ENCODE measurements at regions not wholly inside any gene's neighbourhood (a gene's known extent, or its start where the extent isn't known, plus 50 kb on each side); places are given as distances from the start of the nearest gene placed in this dataset.
"Not testable (repeated sequence)": the region's sequence is repeated elsewhere in the genome, so short reads cannot be mapped to it uniquely, and the experiment has no call there.

DNA sequence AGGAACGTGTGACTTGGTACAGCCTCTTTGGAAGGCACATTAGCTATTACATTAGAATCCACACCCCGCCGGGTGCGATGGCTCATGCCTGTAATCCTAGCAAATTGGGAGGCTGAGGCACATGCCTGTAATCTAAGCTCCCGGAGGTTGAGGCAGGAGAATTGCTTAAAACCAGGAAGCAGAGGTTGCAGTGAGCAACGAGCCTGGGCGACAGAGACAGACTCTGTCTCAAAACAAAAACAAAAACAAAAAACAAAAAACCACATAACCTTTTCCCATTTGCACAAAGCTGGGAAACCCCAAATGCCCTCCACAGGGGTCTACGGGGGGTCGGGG is 82.7 kb upstream of the METTL9 start:
- DNase-seq (ENCODE audit: low spot score): not testable (repeated sequence)

DNA sequence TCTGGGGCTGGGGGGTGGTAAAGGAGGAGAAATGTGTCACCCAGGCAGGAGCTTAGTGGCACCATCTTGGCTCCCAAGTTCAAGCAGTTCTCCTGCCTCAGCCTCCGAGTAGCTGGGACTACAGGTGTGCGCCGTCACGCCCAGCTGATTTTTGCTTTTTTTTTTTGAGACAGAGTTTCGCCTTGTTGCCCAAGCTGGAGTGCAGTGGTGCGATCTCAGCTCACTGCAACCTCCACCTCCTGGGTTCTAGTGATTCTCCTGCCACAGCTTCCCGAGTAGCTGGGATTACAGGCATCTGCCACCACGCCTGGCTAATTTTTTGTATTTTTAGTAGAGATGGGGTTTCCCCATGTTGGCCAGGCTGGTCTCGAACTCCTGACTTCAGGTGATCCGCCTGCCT is 82.1 kb upstream of the METTL9 start:
- not testable (repeated sequence) for DNase-seq (ENCODE audit: low spot score)

DNA sequence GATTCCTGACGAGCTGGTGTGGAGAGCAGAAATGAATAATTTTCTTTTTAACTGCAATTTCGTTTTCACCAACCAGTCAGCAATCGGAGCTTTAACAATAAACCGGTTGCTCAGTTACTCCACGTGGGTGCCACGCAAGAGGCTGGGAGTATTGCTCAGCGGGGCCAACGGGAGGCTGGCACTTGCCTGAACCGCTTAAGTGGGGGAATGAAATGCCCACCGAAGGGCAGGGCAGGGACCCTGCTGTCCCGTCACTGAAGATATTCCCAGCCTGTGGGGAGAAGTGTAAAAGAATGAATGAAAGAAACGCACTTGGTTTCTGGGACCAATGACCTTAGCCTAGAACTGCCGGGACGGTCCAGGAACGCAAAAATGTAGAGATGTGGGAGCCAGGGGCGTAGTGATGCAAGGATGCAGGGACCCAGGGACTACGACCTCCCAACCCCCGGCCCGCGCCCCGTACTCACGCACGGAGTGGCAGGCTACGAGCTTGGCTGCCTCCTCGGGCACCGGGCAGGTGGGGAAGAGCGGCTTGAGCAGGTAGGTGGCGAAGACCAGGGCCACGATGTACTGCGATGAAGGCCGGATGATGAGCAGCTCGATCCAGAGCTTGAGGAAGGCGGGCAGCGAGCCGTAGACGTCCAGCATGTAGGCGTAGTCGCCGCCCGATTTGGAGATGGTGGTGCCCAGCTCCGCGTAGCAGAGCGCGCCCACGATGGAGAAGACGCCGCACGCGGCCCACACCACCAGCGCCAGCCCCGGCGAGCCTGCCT is 79.8 kb upstream of the METTL9 start:
- DNase-seq (ENCODE audit: low spot score): not testable (repeated sequence)

DNA sequence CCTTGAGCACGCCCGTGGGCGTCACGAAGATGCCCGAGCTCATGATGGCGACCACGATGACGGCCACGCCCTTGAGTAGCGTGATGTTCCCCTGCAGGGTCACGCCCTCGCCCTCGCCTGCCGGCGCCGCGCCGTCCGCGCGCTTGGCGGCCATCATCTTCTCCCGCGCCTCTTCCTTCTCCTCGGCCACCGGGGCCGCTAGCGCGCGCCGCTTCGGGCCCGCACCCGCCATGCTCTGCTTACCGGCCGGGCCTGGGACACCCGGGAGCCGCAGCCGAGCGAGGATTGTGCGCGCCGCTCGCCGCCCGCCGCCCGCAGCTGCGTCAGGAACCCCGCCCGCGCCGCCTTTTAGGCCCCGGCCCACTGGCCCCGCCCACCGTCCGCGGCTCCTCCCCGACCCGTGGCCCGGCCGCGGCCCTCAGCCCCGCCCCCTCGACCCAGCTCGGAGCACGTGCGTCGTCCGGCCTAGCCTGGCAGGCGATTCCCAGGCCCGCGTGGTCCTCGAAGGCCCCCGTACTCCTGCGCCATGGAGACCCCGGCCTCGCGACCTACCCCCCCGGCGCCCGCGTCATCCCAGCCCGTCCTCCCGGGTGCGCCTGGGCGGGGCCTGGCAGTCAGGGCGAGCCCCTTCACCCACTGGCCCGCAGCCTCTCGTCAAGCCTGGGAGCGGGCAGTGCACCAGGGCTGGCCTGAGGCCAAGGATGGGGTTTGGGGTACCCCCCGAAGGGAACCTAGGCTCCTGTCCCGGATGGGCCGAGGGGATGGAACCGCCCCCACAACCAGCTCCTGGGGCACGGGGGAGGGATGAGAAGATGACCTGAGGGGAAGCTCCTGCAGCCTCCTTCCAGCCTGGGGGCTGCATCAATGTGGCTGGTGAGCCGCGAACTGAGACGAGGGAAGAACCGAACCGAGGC is 79.0 kb upstream of the METTL9 start:
- DNase-seq (ENCODE audit: low spot score): peak; percentile 92

DNA sequence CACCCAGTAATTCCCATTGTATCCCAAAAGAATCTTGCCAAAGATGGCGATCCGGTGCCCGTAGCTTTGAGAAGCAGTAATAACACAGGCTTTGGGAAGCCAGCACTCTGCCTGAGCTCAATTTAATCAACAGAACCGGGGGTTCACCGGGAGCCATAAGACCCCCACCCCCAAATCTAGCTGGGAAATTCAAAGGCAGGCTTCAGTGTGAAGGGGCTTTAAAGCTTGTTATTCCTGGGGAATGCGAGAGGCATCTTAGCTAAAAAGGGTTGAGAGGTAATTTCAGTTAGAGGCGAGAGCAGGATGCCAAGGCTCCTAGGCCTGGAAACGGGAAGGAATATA is 78.4 kb upstream of the METTL9 start:
- DNase-seq (ENCODE audit: low spot score): not testable (repeated sequence)

DNA sequence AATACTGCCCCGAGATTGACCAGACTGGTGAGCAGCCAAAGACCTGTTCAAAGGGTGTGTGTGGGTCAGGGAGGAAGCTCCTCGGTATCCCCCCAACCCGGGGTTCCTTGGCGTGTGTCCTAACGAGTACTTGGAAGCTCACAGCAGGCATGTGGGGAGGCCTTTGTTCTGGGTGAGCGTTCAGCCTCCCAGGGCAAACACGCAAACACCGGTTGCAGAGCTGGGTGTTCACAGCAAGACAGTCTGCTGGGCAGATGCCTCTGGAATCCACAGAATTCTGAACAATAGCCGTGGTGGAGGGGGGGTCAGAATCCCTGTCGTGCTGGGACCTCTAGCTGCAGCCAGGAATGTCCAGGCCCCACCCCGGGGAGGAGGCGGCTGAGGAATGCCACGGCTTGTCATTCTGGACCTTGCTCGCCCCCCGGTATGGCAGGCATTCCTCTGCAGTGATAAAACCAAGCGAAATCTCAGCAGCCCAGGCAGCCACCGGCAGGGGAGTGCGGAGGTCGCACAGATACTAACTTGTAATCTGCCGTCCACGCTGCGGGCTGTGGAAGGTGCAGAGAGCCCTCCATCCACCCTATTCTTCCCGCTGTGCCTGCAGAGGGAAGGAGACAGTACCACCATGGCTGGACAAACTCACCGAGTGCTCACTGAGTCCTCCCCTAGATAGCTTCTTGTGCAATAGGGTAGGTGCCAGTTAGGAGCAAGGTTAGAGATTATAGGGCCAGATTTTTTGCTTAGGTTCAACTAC is 77.8 kb upstream of the METTL9 start:
- not testable (repeated sequence) for DNase-seq (ENCODE audit: low spot score)

DNA sequence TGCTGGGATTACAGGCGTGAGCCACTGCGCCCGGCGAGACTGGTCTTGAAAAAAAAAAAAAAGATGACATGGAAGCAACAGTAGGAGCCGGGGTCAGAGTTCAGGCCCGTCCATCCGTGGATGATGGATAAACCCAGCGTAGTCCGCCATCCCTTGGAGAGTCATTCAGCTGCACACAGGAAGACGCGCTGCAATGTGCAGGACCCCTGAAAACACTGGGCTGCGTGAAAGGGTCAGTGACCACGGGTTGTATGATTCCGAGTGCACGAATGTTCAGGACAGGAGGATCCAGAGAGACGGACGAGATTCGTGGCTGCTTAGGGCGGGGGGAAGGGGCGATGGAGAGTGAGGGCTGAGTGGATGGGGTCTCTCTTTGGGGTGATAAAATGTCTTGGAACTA is 76.5 kb upstream of the METTL9 start:
- DNase-seq (ENCODE audit: low spot score): not testable (repeated sequence)

DNA sequence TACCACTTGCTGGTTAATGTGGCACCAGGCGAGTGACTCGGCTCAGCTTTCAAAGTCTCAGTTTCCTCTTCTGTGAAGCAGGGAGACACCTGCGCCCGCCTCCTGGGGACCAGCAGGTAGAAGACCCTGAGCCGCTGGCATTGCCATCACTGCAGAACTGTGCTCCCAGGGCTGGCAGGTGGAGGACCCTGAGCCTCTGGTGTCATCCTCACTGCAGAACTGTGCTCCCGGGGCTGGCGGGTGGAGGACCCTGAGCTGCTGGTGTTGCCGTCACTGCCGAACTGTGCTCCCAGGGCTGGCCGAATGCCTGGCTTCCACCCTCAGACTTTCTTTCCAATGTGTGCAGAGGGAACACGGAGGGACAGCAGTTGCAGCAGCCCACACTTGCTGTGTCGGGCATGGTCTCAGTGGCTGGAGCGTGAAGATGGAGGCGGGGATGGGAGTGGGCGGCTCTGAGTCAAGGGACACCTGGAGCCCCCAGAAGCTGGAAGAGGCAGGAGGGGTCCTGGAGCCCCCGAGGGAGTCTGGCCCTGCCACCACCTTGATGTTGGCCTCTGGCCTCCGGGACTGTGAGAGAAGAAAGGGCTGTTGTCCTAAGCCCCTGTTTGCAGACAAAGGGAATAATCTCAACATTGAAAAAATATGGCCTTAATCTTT is 75.8 kb upstream of the METTL9 start:
- no peak for DNase-seq (ENCODE audit: low spot score)

DNA sequence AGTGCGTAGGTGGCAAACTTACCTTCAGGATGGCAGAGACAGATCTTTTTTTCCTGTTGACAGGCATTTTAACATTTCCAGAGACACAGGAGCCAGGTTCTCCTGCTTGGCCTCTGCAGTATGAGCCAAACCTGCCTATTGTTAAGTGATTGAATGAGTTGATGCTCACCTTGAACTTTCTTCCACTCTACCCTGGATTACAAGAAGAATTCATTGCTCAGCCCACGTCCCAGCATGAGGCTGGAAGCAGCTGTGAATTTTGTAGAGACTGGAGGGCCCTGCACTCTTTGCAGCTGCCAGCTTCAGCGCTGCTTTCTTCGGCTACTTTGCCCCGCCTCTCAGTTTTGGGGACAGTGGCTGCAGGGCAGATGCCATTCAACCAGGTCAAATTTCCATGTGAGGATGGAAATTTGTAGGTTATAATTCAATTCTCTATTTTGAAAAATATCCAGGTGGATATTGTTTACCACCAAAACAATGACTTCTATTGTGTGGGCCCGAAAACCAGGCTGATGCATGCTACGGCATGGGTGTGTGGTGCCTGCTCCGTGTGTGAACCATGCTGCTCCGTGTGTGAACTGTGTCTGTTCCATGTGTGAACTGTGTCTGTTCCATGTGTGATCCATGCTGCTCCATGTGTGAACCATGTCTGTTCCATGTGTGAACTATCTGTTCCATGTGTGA is 75.2 kb upstream of the METTL9 start:
- DNase-seq (ENCODE audit: low spot score): no peak

DNA sequence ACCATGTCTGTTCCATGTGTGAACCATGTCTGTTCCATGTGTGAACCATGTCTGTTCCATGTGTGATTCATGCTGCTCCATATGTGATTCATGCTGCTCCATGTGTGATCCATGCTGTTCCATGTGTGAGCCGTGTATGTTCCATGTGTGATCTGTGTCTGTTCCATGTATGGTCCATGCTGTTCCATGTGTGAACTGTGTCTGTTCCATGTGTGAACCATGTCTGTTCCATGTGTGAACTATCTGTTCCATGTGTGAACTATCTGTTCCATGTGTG is 74.7 kb upstream of the METTL9 start:
- not testable (repeated sequence) for DNase-seq (ENCODE audit: low spot score)

DNA sequence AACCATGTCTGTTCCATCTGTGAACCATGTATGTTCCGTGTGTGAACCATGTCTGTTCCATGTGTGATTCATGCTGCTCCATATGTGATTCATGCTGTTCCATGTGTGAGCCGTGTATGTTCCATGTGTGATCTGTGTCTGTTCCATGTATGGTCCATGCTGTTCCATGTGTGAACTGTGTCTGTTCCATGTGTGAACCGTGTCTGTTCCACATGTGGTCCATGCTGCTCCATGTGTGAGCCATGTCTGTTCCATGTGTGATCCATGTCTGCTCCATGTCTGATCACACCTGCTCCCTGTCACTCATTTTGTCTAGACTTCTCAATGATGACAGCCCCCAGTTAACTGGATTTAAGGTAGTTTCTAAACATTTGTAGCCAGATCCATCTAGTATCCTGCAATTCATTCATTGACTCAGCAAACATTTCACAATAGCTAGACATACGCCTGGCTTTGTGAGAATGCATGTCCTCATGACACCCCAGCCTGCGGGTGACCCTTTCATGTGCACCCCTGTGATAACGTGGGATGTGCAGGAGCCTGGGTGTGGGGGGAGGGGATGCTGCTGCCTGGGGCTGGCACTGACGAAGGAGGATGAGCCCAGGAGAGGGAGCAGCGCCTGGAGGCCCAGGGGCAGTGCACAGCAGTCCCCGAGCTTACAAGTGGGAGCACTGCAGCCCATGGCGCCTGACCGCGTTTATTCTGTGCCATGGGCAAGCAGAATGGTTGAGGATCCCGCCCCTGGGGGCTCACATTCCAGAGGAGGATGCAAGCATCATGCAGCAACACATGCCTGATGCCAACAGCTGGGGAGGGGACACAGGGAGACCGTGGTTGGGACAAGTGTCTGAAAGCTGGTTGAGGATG is 74.1 kb upstream of the METTL9 start:
- DNase-seq (ENCODE audit: low spot score): not testable (repeated sequence)

DNA sequence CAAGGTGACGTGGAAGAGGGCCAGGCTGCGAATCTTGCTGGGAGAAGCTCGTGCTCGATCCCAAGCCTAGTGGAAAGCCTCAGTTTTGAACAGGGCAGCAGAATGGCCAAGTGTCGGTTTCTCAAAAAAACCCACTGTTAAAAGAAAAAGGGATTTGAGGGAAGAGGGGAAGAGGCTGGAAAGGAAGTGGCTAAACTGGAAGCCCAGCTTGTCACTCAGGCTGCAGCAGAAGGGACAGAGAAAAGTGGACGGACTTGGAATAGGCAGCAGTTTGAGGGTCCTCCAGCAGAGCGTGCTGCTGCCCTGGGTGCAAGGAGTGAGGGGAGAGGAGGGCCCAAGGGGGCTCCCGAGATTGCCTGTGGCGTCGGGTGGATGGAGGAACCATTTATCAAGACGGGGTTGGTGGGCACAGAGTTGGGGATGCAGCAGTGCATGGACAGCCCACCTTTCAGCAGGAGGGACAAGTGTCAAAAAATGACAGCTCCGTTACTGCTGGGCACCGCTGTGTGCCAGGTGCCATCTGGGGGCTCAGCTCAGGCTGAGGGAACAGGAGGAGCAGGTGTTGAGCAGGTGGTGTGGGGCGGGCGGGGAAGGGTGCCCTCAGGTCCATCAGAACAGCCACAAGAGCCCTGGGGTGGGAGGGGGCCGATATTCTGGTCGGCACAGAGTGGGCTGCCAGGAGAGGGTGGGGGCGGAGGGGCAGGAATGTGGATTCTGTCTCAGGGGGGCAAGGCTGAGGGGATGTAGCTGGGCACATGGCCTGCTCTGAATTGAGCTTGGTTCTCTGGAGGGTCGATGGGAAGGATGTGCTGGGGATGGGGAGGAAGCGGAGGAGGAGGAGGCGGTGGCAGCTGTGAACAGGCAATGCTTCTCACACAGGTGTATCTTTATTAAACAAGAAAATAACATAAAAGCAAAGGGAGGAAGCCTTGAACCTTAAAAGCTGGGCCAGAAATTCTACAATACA is 73.1 kb upstream of the METTL9 start:
- not testable (repeated sequence) for DNase-seq (ENCODE audit: low spot score)

DNA sequence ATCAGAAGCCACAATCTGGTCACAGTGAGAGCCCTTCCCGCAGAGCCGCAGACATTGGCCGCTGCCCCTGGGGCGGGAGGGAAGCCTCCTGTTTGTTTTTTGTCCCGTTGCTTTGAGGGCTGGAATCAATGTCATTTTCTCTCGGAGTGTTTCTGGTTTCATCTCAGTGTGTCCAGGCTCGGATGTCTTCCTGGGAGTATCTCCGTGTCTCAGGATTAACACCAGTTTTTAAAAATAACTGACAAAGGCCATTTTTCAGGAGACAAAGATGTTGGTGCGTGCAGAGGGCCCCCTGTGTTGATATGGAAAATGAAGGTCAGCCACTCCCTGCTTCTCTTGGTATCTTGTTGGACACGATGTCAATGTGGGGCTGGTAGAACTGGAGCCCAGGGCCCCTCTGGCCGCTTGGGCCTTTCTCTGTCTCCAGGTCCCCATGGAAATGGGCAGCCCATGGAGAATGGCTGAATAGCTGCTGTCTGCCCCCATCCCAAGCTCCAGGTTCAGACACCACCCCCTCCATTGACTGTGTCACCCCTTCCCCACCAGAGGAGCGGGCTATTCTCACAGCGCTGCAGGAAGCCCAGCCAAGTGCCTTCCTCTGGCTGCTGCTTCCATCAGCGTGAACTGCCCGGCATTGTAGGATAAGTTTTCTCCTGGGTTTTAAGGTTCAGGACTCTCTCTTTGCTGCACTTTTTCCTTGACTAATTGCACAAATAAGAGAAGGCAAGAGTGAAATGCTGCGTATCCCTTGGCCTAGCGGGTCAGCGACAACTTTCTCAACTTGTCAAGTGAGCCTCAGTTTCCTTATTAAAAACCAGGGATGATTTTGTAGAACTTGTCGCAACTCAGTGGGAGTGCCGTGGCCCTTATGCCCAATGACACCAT is 72.2 kb upstream of the METTL9 start:
- DNase-seq (ENCODE audit: low spot score): no peak

DNA sequence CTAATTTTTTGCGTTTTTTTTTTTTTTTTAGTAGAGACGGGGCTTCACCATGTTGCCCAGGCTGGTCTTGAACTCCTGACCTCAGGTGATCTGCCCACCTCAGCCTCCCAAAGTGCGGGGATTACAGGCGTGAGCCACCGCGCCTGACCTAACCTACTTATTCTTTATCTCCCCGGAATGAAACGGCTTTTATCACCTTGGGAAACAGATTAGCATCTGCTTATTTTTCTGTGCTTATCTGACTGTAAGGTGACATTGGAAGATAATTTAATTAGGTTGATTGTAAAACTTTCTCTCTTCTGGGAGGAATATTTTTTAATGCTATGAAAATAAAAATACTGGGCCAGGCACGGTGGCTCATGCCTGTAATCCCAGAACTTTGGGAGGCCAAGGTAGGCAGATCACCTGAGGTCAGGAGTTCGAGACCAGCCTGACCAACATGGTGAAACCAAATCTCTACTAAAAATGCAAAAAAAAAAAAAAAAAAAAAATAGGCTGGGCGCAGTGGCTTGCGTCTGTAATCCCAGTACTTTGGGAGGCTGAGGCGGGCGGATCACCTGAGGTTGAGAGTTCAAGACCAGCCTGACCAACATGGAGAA is 70.2 kb upstream of the METTL9 start:
- not testable (repeated sequence) for DNase-seq (ENCODE audit: low spot score)

DNA sequence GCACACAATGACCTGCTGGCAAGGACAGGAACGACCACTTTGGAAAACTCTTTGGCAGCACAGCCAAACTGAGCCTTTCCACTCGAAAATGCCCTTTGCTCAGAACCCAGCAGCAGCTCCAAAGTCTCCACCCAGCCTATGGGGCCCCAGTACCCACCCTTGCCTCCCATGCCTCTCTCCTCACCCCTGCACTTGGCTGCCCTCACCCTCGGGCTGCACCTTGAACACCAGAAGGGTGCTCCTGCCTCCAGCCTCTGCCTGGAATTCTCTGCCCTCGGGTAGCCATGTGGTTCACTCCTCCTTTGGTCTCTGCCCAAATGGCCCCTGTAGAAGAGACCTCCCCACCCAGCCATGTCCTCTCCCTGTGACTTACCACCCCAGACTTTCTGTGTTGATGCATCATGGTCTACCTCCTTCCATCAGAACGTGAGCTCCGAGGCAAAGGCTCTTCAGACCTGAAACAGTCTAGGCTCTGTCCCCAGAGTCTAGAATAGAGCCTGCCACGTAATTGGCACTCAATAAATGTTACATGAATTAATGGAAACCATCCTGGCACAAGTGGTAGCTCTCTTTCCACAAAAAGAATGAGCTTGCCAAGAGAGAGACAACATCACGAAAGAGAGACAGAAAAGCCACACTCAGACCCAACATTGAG is 68.5 kb upstream of the METTL9 start:
- DNase-seq (ENCODE audit: low spot score): not testable (repeated sequence)

DNA sequence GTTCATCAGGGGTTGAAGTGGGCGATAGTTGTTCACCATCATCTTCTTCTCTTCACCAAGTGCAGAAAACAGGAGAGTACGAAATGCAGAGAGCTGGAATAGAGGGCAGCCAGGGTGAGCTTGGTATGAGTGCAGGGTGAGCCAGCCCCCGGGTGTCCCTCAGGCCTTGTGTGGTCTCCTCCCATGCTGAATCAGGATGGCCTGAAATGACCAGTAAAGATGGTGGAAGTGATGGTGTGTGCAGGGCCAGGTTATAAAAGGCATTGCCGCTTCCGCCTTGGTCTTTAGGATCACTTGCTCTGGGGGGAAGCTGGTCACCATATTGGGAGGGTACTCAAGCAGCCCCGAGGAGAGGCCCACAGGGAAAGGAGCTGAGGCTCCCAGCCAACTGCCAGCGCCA is 66.4 kb upstream of the METTL9 start:
- not testable (repeated sequence) for DNase-seq (ENCODE audit: low spot score)

DNA sequence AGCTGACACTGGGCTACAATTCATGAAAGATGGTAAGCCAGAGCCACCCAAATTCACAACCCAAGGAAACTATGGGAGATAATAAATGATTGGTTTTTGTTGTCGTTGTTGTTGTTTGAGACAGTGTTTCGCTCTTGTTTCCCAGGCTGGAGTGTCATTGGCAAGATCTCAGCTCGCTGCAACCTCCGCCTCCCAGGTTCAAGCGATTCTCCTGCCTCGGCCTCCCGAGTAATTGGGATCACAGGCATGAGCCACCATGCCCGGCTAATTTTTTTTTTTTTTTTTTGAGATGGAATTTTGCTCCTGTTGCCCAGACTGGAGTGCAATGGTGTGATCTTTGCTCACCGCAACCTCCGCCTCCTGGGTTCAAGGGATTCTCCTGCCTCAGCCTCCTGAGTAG is 65.9 kb upstream of the METTL9 start:
- not testable (repeated sequence) for DNase-seq (ENCODE audit: low spot score)

DNA sequence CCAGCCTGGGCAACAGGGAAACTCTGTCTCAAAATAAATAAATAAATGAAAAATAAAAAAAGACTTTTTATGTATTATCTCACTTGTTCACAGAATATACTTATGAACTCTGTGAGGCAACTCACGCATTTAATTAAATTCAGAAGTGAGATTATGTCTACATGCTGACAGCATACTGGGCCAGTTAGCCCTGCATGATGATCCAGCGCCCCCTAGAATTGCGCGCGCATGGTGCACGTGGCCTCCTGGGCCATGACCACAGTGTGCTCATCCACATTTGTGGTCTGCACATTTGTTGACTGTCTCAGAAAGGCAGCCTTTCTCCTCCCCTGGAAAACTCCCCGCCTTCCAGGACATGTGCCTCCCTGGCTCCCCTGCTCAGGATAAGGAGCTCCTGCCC is 64.8 kb upstream of the METTL9 start:
- DNase-seq (ENCODE audit: low spot score): not testable (repeated sequence)
